C4-2B (cell line): ENCODE measurements at regions not wholly inside any gene's neighbourhood (a gene's known extent, or its start where the extent isn't known, plus 50 kb on each side); places are given as distances from the start of the nearest gene placed in this dataset.

Experiments
- CTCF ChIP-seq: fragments of 450-650 bp; conservative IDR thresholded peaks from 2 replicates; pipeline ENCODE4 v1.5.1; 2017; ENCODE audit warnings: mild to moderate bottlenecking
- ZFX ChIP-seq: fragments of 450-650 bp; IDR thresholded peaks from 2 replicates; pipeline ENCODE4 v1.6.1; 2017

- no peak for TF ChIP-seq CTCF
- no peak for TF ChIP-seq ZFX
Measured at GRCh38 chr12:41935911-41936310, 208.8 kb downstream of the GXYLT1 start.
